ENCODE measurements at regions not wholly inside any gene's neighbourhood (a gene's known extent, or its start where the extent isn't known, plus 50 kb on each side); places are given as distances from the start of the nearest gene placed in this dataset.
A peak's percentile ranks its signal among the peaks of the same experiment; 100 is the strongest.
"Not testable (repeated sequence)": the region's sequence is repeated elsewhere in the genome, so short reads cannot be mapped to it uniquely, and the experiment has no call there.

- H3K27ac ChIP-seq, result no peak overlapping the region
- peak; percentile 24 for TF ChIP-seq CTCF (conservative IDR thresholded peaks at IDR 0.05)
- TF ChIP-seq ZFX (IDR thresholded peaks at IDR 0.05), result no peak
Measured at GRCh38 chr3:146382386-146382785, 87.0 kb downstream of the PLSCR2 start.

GRCh38 chr3:146380046-146380445, 89.3 kb downstream of the PLSCR2 start:
- H3K27ac ChIP-seq, result no peak overlapping the region
- TF ChIP-seq ZFX (IDR thresholded peaks at IDR 0.05), result no peak
- no peak for TF ChIP-seq CTCF (conservative IDR thresholded peaks at IDR 0.05)

GRCh38 chr3:146375219-146375618, 94.1 kb downstream of the PLSCR2 start:
- TF ChIP-seq CTCF (conservative IDR thresholded peaks at IDR 0.05) (no peak), ZFX (IDR thresholded peaks at IDR 0.05) (no peak)
- no peak overlapping the region for H3K27ac ChIP-seq

DNA sequence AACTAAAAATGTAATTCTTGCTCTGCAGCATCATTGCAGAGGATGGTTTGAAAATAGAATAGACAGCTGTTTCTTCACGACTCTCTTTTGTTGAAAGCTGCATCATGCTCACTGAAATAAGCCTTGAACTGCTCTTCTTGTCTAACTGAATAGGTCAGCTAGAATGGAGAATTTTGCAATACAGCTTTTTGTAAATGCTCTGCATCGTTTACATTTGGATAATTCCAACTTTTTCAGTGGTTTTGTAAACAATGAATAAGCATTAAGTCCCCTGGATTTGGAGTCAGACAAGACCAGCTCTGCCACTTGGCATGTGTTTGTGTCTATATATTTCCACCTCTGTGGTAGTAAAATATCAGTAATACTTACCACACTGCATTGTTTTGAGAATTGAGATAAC, 95.2 kb downstream of the PLSCR2 start:
- H3K27ac ChIP-seq, result no peak overlapping the region
- TF ChIP-seq ZFX (IDR thresholded peaks at IDR 0.05) (no peak), CTCF (conservative IDR thresholded peaks at IDR 0.05) (no peak)

DNA sequence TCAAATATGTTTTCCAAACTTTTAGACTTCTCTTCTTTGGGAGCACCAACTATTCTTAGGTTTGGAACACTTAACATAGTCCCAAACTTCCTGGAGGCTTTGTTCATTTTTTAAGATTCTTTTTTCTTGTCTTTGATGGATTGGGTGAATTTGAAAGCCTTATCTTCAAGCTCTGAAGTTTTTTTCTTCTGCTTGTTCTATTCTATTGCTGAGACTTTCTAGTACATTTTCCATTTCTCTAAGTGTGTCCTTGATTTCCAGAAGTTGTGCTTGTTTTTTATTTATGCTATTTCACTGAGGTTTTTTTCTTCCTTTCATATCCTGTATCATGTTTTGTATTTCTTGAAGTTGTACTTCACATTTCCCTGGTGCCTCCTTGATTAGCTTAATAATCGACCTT, 97.5 kb downstream of the PLSCR2 start:
- no peak overlapping the region for H3K27ac ChIP-seq
- TF ChIP-seq ZFX (IDR thresholded peaks at IDR 0.05) (no peak), CTCF (conservative IDR thresholded peaks at IDR 0.05) (no peak)

GRCh38 chr3:146368882-146369523, 100.4 kb downstream of the PLSCR2 start:
- TF ChIP-seq ZFX (IDR thresholded peaks at IDR 0.05) (no peak), CTCF (conservative IDR thresholded peaks at IDR 0.05) (no peak)

DNA sequence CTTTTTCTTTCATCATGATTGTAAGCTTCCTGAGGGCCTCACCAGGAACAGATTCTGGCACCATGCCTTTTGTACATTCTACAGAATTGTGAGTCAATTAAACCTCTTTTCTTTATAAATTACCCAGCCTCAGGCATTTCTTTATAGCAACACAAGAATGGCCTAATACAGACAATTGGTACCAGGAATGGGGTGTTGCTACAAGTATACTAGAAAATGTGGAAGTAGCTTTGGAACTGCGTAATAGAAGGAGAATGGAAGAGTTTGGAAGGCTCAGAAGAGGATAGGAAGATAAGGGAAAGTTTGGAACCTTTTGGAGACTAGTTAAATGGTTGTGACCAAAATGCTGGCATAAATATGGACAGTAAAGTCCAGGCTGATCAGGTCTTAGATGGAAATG, 108.9 kb upstream of the PLSCR4 start:
- no peak overlapping the region for H3K27ac ChIP-seq
- no peak for TF ChIP-seq ZFX (IDR thresholded peaks at IDR 0.05)
- TF ChIP-seq CTCF (conservative IDR thresholded peaks at IDR 0.05), result no peak

More at GRCh38 chr3:146368882-146369523, 100.4 kb downstream of the PLSCR2 start:
- no peak overlapping the region for H3K27ac ChIP-seq

- H3K27ac ChIP-seq, result not testable (repeated sequence)
Measured at GRCh38 chr3:146354421-146354820, 103.5 kb upstream of the PLSCR4 start.

Data from C4-2B (cell line).